Fibroblast of upper back skin (primary cell): ENCODE measurements at regions not wholly inside any gene's neighbourhood (a gene's known extent, or its start where the extent isn't known, plus 50 kb on each side); places are given as distances from the start of the nearest gene placed in this dataset.

ENCODE experiments used
- DNase-seq: peaks from one replicate; pipeline ENCODE4 v3.0.0-alpha.2; 2013

GRCh38 chr6:98484696-98485095 is 349.7 kb upstream of the POU3F2 start:
- DNase-seq: no peak

GRCh38 chr6:98485593-98485992 is 348.8 kb upstream of the POU3F2 start:
- no peak for DNase-seq

GRCh38 chr6:98486057-98486456 is 348.3 kb upstream of the POU3F2 start:
- DNase-seq: peak; percentile 8

- DNase-seq: no peak
These were observed 346.8 kb upstream of the POU3F2 start for GRCh38 chr6:98487612-98488011.

GRCh38 chr6:98498144-98498775 is 336.1 kb upstream of the POU3F2 start:
- no peak for DNase-seq

- peak; percentile 49 for DNase-seq
These were observed 335.5 kb upstream of the POU3F2 start for GRCh38 chr6:98498866-98499265.

GRCh38 chr6:98514073-98514720 is 320.2 kb upstream of the POU3F2 start:
- DNase-seq: no peak

- DNase-seq: no peak
These were observed 319.6 kb upstream of the POU3F2 start for GRCh38 chr6:98514796-98515195.

- no peak for DNase-seq
These were observed 318.2 kb upstream of the POU3F2 start for GRCh38 chr6:98516206-98516605.

- no peak for DNase-seq
These were observed 317.5 kb upstream of the POU3F2 start for GRCh38 chr6:98516866-98517265.

GRCh38 chr6:98525860-98526259 is 308.5 kb upstream of the POU3F2 start:
- no peak for DNase-seq

GRCh38 chr6:98526465-98526864 is 307.9 kb upstream of the POU3F2 start:
- DNase-seq: no peak

- DNase-seq: no peak
These were observed 305.0 kb upstream of the POU3F2 start for GRCh38 chr6:98529364-98529763.

GRCh38 chr6:98530732-98531131 is 303.6 kb upstream of the POU3F2 start:
- DNase-seq: no peak

GRCh38 chr6:98532004-98532403 is 302.4 kb upstream of the POU3F2 start:
- DNase-seq: no peak

- no peak for DNase-seq
These were observed 294.6 kb upstream of the POU3F2 start for GRCh38 chr6:98539741-98540140.

GRCh38 chr6:98546376-98546775 is 288.0 kb upstream of the POU3F2 start:
- no peak for DNase-seq

GRCh38 chr6:98547151-98547550 is 287.2 kb upstream of the POU3F2 start:
- no peak for DNase-seq

GRCh38 chr6:98547634-98548033 is 286.7 kb upstream of the POU3F2 start:
- no peak for DNase-seq

- no peak for DNase-seq
These were observed 286.1 kb upstream of the POU3F2 start for GRCh38 chr6:98548301-98548700.

- no peak for DNase-seq
These were observed 274.0 kb upstream of the POU3F2 start for GRCh38 chr6:98560418-98560817.

- DNase-seq: no peak
These were observed 273.5 kb upstream of the POU3F2 start for GRCh38 chr6:98560841-98561240.

- DNase-seq: no peak
These were observed 268.2 kb upstream of the POU3F2 start for GRCh38 chr6:98566126-98566525.

- DNase-seq: no peak
These were observed 261.8 kb upstream of the POU3F2 start for GRCh38 chr6:98572579-98572978.

- peak; percentile 18 for DNase-seq
These were observed 259.4 kb upstream of the POU3F2 start for GRCh38 chr6:98574984-98575383.
